ENCODE measurements at regions not wholly inside any gene's neighbourhood (a gene's known extent, or its start where the extent isn't known, plus 50 kb on each side); places are given as distances from the start of the nearest gene placed in this dataset.
"Not testable (repeated sequence)": the region's sequence is repeated elsewhere in the genome, so short reads cannot be mapped to it uniquely, and the experiment has no call there.

- POLR2A ChIA-PET; CTCF ChIA-PET (ENCODE audit: low intra/inter-chr PET ratio, low total read pairs); BruUV-seq (replicated peaks); H3K79me2 ChIP-seq (ENCODE audit: insufficient read depth, low read length); in situ Hi-C loops (cut with HindIII; ENCODE audit: extremely low pct_ligation_motif_present, low pct_unique_long_range_greater_than_20kb); H4K20me1 ChIP-seq (ENCODE audit: insufficient read depth, low read length); H3K4me2 ChIP-seq (ENCODE audit: low read depth, low read length); intact Hi-C loops (cut with micrococcal nuclease; ENCODE audit: unreplicated experiment); ATAC-seq; H3K27me3 ChIP-seq (ENCODE audit: control insufficient read depth in 1 of 2, insufficient read depth in 2 of 2, low read length in 2 of 2); H2AFZ ChIP-seq (ENCODE audit: low read length); H3K9ac ChIP-seq (ENCODE audit: insufficient read depth, low read depth, low read length); FAIRE-seq; DNase-seq (ENCODE audit: low spot score); H3K4me3 ChIP-seq (replicated peaks in 1 of 3; ENCODE audit: insufficient read depth in 1 of 3, low read depth in 2 of 3, low read length in 3 of 3); H3K36me3 ChIP-seq (replicated peaks in 1 of 2; ENCODE audit: control insufficient read depth in 1 of 2, insufficient read depth in 2 of 2, low read length in 2 of 2); H3K4me1 ChIP-seq (ENCODE audit: insufficient read depth, low read length); H3K27ac ChIP-seq (ENCODE audit: extremely low read length, insufficient read depth, low read length): not testable (repeated sequence)
- WGBS (ENCODE audit: low lambda C conversion rate): 45% methylated on average over 5 of the region's 5 CpGs
- H3K9me3 ChIP-seq (ENCODE audit: low read length): peaks cover 18% of the 10 kb centered on the region
Measured at GRCh38 chr3:176015228-176015627, 1156.1 kb downstream of the NAALADL2 start.

GRCh38 chr3:176009256-176009655 is 1150.1 kb downstream of the NAALADL2 start:
- Histone ChIP-seq H3K4me1 (ENCODE audit: insufficient read depth, low read length) (no peaks in the 10 kb centered on the region), H3K4me2 (ENCODE audit: low read depth, low read length) (no peak overlapping the region), H3K4me3 (replicated peaks in 1 of 3; ENCODE audit: insufficient read depth in 1 of 3, low read depth in 2 of 3, low read length in 3 of 3) (no peak overlapping the region), H2AFZ (ENCODE audit: low read length) (no peak overlapping the region), H3K79me2 (ENCODE audit: insufficient read depth, low read length) (no peaks in the 10 kb centered on the region), H4K20me1 (ENCODE audit: insufficient read depth, low read length) (no peaks in the 10 kb centered on the region), H3K9me3 (ENCODE audit: low read length) (peaks cover 54% of the 10 kb centered on the region), H3K9ac (ENCODE audit: insufficient read depth, low read depth, low read length) (no peak overlapping the region), H3K36me3 (replicated peaks in 1 of 2; ENCODE audit: control insufficient read depth in 1 of 2, insufficient read depth in 2 of 2, low read length in 2 of 2) (no peaks in the 10 kb centered on the region), H3K27ac (ENCODE audit: extremely low read length, insufficient read depth, low read length) (no peak overlapping the region), H3K27me3 (ENCODE audit: control insufficient read depth in 1 of 2, insufficient read depth in 2 of 2, low read length in 2 of 2) (no peaks in the 10 kb centered on the region)
- intact Hi-C loops (cut with micrococcal nuclease; ENCODE audit: unreplicated experiment): no loop called here
- ATAC-seq (no peak), FAIRE-seq (no peak), DNase-seq (ENCODE audit: low spot score) (no peak)
- CTCF ChIA-PET (ENCODE audit: low intra/inter-chr PET ratio, low total read pairs): no interaction called here
- no TSS peak for BruUV-seq (replicated peaks)
- WGBS (ENCODE audit: low lambda C conversion rate): 0% methylated on average over 1 of the region's 1 CpG
- in situ Hi-C loops (cut with HindIII; ENCODE audit: extremely low pct_ligation_motif_present, low pct_unique_long_range_greater_than_20kb): no loop called here
- TF ChIP-seq SMAD9 (CRISPR knock-in tag; IDR thresholded peaks at IDR 0.05): no peak
- TF ChIP-seq, protein P1, sequence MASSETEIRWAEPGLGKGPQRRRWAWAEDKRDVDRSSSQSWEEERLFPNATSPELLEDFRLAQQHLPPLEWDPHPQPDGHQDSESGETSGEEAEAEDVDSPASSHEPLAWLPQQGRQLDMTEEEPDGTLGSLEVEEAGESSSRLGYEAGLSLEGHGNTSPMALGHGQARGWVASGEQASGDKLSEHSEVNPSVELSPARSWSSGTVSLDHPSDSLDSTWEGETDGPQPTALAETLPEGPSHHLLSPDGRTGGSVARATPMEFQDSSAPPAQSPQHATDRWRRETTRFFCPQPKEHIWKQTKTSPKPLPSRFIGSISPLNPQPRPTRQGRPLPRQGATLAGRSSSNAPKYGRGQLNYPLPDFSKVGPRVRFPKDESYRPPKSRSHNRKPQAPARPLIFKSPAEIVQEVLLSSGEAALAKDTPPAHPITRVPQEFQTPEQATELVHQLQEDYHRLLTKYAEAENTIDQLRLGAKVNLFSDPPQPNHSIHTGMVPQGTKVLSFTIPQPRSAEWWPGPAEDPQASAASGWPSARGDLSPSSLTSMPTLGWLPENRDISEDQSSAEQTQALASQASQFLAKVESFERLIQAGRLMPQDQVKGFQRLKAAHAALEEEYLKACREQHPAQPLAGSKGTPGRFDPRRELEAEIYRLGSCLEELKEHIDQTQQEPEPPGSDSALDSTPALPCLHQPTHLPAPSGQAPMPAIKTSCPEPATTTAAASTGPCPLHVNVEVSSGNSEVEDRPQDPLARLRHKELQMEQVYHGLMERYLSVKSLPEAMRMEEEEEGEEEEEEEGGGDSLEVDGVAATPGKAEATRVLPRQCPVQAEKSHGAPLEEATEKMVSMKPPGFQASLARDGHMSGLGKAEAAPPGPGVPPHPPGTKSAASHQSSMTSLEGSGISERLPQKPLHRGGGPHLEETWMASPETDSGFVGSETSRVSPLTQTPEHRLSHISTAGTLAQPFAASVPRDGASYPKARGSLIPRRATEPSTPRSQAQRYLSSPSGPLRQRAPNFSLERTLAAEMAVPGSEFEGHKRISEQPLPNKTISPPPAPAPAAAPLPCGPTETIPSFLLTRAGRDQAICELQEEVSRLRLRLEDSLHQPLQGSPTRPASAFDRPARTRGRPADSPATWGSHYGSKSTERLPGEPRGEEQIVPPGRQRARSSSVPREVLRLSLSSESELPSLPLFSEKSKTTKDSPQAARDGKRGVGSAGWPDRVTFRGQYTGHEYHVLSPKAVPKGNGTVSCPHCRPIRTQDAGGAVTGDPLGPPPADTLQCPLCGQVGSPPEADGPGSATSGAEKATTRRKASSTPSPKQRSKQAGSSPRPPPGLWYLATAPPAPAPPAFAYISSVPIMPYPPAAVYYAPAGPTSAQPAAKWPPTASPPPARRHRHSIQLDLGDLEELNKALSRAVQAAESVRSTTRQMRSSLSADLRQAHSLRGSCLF (CRISPR knock-in tag; IDR thresholded peaks at IDR 0.05; ENCODE audit: borderline replicate concordance): no peak
- POLR2A ChIA-PET: no interaction called here
